ENCODE measurements at regions not wholly inside any gene's neighbourhood (a gene's known extent, or its start where the extent isn't known, plus 50 kb on each side); places are given as distances from the start of the nearest gene placed in this dataset.

DNA sequence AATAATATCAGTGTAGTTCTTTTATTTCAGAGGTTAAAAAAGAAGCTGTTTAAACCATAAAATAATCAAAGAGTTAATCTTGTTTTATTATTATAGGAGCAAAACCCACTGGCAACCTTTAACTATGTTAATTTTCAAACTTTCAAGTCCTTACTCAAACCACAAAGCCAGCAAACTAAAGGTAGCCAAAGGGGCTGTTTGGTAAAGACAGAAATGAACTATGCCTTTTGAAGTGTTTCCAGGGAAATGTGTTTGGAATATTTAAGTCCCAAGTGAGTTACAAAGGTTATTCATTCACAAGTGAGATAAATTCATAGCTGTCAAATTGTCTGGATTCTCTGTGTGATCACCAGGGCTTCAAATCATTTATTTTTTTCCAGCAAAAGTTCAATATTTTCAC is 264.7 kb downstream of the MZT1 start:
- TF ChIP-seq, protein P1, sequence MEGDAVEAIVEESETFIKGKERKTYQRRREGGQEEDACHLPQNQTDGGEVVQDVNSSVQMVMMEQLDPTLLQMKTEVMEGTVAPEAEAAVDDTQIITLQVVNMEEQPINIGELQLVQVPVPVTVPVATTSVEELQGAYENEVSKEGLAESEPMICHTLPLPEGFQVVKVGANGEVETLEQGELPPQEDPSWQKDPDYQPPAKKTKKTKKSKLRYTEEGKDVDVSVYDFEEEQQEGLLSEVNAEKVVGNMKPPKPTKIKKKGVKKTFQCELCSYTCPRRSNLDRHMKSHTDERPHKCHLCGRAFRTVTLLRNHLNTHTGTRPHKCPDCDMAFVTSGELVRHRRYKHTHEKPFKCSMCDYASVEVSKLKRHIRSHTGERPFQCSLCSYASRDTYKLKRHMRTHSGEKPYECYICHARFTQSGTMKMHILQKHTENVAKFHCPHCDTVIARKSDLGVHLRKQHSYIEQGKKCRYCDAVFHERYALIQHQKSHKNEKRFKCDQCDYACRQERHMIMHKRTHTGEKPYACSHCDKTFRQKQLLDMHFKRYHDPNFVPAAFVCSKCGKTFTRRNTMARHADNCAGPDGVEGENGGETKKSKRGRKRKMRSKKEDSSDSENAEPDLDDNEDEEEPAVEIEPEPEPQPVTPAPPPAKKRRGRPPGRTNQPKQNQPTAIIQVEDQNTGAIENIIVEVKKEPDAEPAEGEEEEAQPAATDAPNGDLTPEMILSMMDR (IDR thresholded peaks at IDR 0.05; ENCODE audit: low read depth, low read length): no peak
- TF ChIP-seq POLR2A (IDR thresholded peaks at IDR 0.05; ENCODE audit: extremely low read depth, insufficient read length): no peak
- no peak for TF ChIP-seq MYC (IDR thresholded peaks at IDR 0.05; ENCODE audit: low read depth, low read length)
- TF ChIP-seq, protein P2, sequence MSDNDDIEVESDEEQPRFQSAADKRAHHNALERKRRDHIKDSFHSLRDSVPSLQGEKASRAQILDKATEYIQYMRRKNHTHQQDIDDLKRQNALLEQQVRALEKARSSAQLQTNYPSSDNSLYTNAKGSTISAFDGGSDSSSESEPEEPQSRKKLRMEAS (IDR thresholded peaks at IDR 0.05; ENCODE audit: low read depth, low read length): no peak
